Type B pancreatic cell (in vitro differentiated cells): ENCODE measurements at regions not wholly inside any gene's neighbourhood (a gene's known extent, or its start where the extent isn't known, plus 50 kb on each side); places are given as distances from the start of the nearest gene placed in this dataset.

Source experiments
- DNase-seq: peaks from one replicate; pipeline ENCODE4 v3.0.0; 2021; ENCODE audit warnings: mixed read lengths; ENCODE audit not compliant: unreplicated experiment; ENCODE audit errors: extremely low spot score
- H3K27ac Mint-ChIP-seq: 2 replicates; pipeline ENCODE4 v1.8.0; 2021; ENCODE audit warnings: mild to moderate bottlenecking, mixed read lengths
- H3K27me3 Mint-ChIP-seq: 2 replicates; pipeline ENCODE4 v1.8.0; 2021; ENCODE audit warnings: mixed read lengths
- H3K36me3 Mint-ChIP-seq: 2 replicates; pipeline ENCODE4 v1.8.0; 2021; ENCODE audit warnings: mixed read lengths
- H3K4me1 Mint-ChIP-seq: one replicate; pipeline ENCODE4 v1.8.0; 2021; ENCODE audit warnings: mixed read lengths; ENCODE audit not compliant: unreplicated experiment
- H3K4me3 Mint-ChIP-seq: 2 replicates; pipeline ENCODE4 v1.8.0; 2021; ENCODE audit warnings: mild to moderate bottlenecking, mixed read lengths
- H3K9me3 Mint-ChIP-seq: 2 replicates; pipeline ENCODE4 v1.8.0; 2021; ENCODE audit warnings: mixed read lengths
- TF ChIP-seq, protein P1 (sequence below): fragments of 200-600 bp; sonication (generic); conservative IDR thresholded peaks from 2 replicates; pipeline ENCODE4 v1.5.0; 2021; ENCODE audit warnings: antibody characterized with exemption, mild to moderate bottlenecking

DNA sequence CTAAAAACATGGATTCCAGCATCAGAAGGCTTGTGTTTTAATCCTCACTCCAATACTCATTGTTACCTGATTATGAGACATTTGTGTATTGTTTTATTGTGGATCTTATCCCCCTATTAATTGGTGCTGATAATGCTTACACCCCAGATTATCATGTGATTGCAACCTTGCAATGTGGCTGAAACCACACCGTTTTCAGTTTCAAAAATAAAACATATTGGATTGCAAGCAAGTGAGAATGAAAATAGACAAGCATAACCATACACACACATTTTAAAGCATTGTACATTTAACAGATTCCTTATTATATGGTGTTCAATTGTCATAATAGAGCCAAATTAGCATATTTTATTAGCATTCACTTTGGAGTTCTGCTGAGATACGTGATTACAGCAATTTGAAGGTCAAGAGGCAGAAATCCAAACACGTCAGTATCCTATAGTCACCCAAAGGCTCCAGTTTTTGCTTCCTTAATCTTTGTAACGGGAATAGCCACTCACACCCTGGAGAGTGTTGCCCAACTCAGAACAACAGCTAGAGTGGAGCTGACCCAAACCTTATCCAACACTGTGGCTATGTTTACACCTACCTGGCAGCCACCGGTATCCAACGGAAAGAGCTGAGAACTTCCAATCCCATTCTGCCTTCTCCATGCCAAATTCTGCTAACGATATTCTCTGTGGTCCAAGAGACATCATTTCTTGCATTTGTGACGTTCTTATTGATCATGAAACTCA is 317.1 kb upstream of the KLF6 start:
- Mint-ChIP-seq H3K36me3 (peaks cover 4% of the 10 kb centered on the region), H3K9me3 (peaks cover 9% of the 10 kb centered on the region), H3K4me3 (no peak overlapping the region), H3K27me3 (no peaks in the 10 kb centered on the region), H3K4me1 (no peaks in the 10 kb centered on the region), H3K27ac (no peak overlapping the region)
- no peak for DNase-seq
- TF ChIP-seq, protein P1, sequence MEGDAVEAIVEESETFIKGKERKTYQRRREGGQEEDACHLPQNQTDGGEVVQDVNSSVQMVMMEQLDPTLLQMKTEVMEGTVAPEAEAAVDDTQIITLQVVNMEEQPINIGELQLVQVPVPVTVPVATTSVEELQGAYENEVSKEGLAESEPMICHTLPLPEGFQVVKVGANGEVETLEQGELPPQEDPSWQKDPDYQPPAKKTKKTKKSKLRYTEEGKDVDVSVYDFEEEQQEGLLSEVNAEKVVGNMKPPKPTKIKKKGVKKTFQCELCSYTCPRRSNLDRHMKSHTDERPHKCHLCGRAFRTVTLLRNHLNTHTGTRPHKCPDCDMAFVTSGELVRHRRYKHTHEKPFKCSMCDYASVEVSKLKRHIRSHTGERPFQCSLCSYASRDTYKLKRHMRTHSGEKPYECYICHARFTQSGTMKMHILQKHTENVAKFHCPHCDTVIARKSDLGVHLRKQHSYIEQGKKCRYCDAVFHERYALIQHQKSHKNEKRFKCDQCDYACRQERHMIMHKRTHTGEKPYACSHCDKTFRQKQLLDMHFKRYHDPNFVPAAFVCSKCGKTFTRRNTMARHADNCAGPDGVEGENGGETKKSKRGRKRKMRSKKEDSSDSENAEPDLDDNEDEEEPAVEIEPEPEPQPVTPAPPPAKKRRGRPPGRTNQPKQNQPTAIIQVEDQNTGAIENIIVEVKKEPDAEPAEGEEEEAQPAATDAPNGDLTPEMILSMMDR, result no peak

DNA sequence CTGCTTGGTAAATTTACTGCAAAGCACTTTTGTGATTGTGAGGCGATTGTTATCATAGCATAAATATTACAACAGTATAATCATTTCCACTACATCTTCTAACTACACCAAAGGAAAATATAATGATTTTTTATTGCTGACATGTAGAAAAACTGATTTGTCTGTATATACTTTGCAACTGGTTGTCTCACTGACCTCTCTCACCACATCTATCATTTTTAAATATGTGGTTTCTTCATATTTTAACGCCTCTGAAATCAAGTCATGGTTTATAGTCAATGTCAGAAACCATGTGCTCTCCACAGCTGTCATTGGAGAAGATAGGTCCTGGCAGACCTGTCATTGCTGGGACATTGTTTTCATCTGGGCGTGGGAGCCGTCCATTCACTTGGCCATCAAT is 315.4 kb upstream of the KLF6 start:
- no peaks in the 10 kb centered on the region for H3K36me3 Mint-ChIP-seq
- no peaks in the 10 kb centered on the region for H3K4me1 Mint-ChIP-seq
- no peak overlapping the region for H3K27ac Mint-ChIP-seq
- peaks cover 5% of the 10 kb centered on the region for H3K9me3 Mint-ChIP-seq
- H3K4me3 Mint-ChIP-seq, result no peak overlapping the region
- no peak for DNase-seq
- TF ChIP-seq, protein P1, result no peak
- H3K27me3 Mint-ChIP-seq, result no peaks in the 10 kb centered on the region

DNA sequence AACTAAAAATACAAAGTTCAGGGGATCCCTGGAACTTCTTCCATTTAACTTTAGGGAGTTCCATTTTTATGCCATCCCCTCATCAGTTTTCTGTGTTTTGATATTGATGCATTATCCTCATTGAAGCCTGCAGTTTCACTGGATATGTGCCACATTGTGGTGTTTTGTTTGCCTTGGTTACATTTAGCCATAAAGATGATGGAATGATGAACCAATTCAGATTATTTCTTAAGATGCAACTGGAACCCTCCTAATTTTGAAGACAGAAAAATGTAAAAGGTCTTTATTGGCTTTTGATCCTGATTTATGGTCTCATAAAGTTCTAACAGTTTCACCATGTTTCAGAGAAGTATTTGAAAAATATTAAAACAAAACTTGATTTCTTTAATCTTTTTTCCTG is 314.2 kb upstream of the KLF6 start:
- Mint-ChIP-seq H3K27ac (no peak overlapping the region), H3K27me3 (no peaks in the 10 kb centered on the region), H3K9me3 (peaks cover 5% of the 10 kb centered on the region), H3K4me1 (no peaks in the 10 kb centered on the region), H3K4me3 (no peak overlapping the region), H3K36me3 (no peaks in the 10 kb centered on the region)
- no peak for DNase-seq
- TF ChIP-seq, protein P1, result no peak

DNA sequence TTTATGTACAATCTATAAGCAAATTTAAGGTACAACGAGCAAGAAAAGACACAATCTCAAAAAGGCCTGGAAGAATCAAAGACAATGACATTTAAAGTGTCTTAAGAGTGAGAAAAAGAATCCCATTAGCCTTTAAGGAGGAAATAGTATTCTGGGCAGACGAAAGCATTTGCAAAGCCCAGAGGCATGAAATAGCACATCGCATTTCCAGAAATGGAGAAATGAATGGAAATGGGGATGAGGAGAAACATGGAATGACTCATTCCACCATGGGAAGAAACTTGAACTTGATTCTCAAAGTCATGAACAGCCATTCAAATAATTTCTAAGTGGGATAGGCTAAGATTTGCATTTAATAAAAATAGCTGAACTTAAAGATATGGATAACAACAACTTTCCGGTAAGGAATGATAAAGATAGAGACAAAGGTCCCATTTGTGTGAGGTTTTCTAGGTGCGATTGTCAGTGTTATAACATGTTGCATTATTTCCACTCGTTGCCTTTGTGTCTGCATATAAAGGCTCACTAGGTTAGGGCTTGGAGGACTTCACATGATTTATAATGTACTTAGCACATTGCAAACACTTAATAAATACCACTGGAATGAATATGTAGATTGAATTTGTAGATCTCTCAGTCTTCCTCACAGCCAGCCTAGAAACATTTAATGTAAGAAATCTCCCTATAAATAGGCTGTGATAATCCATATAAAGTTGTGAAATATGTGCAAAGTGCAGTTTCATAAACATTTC is 310.3 kb upstream of the KLF6 start:
- no peaks in the 10 kb centered on the region for H3K9me3 Mint-ChIP-seq
- TF ChIP-seq, protein P1, result no peak
- no peaks in the 10 kb centered on the region for H3K36me3 Mint-ChIP-seq
- no peak overlapping the region for H3K4me3 Mint-ChIP-seq
- H3K27me3 Mint-ChIP-seq, result no peaks in the 10 kb centered on the region
- H3K27ac Mint-ChIP-seq, result no peak overlapping the region
- H3K4me1 Mint-ChIP-seq, result no peaks in the 10 kb centered on the region
- DNase-seq, result no peak

DNA sequence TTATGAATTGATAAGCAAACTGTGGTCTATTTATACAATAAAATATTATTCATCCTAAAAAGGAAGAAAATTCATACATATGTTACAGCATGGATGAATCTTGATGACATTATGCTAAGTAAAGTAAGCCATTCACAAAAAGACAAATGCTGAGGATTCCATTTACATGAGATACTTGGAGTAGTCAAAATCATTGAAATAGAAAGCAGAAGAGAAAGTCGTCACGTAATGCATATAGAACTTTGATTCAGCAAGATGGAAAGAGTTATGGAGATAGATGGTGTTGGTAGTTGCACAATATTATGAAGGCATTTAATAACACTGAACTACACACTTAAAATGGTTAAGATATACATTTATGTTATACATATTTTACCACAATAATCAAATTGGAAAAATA is 309.7 kb upstream of the KLF6 start:
- Mint-ChIP-seq H3K4me3 (no peak overlapping the region), H3K36me3 (no peaks in the 10 kb centered on the region), H3K9me3 (no peaks in the 10 kb centered on the region), H3K27ac (no peak overlapping the region), H3K4me1 (no peaks in the 10 kb centered on the region), H3K27me3 (no peaks in the 10 kb centered on the region)
- TF ChIP-seq, protein P1, result no peak
- no peak for DNase-seq
